OCI-LY3 (cell line): ENCODE measurements at regions not wholly inside any gene's neighbourhood (a gene's known extent, or its start where the extent isn't known, plus 50 kb on each side); places are given as distances from the start of the nearest gene placed in this dataset.

Source experiments
- H2AFZ ChIP-seq: fragments of 200-600, 300-600 bp; shearing (Covaris generic); 2 replicates; pipeline ENCODE4 v1.6.0; 2014; ENCODE audit warnings: antibody characterized with exemption, low read depth, low read length
- H3K27ac ChIP-seq: fragments of 200-600, 300-600 bp; sonication (generic); 2 replicates; pipeline ENCODE4 v1.5.1; 2014; ENCODE audit warnings: mild to moderate bottlenecking, low read length, moderate library complexity, mixed read lengths
- H3K27me3 ChIP-seq: fragments of 200-600, 300-600 bp; sonication (generic); 2 replicates; pipeline ENCODE4 v1.6.1; 2014; ENCODE audit warnings: low read depth, low read length, mixed read lengths
- H3K36me3 ChIP-seq: fragments of 200-600, 300-600 bp; sonication (generic); replicated peaks from 2 replicates; pipeline ENCODE3; 2014; ENCODE audit warnings: low read depth, low read length, mixed read lengths
- H3K4me1 ChIP-seq: fragments of 300-600, 200-600 bp; sonication (generic); 2 replicates; pipeline ENCODE4 v1.6.1; 2014; ENCODE audit warnings: low read length, mixed read lengths
- H3K4me2 ChIP-seq: fragments of 200-600, 300-600 bp; sonication (generic); 2 replicates; pipeline ENCODE4 v1.6.1; 2014; ENCODE audit warnings: low read length, mixed read lengths
- H3K4me3 ChIP-seq: fragments of 300-600, 200-600 bp; sonication (generic); 2 replicates; pipeline ENCODE4 v1.5.1; 2014; ENCODE audit warnings: antibody characterized with exemption, mild to moderate bottlenecking, low read length, moderate library complexity
- H3K79me2 ChIP-seq: fragments of 300-600, 200-600 bp; shearing (Covaris generic); 2 replicates; pipeline ENCODE4 v1.6.1; 2014; ENCODE audit warnings: mild to moderate bottlenecking, low read length, mixed read lengths
- H3K9ac ChIP-seq: fragments of 300-600, 200-600 bp; shearing (Covaris generic); 2 replicates; pipeline ENCODE4 v1.6.0; 2014; ENCODE audit warnings: mild to moderate bottlenecking, low read length, moderate library complexity
- H3K9me3 ChIP-seq: fragments of 200-600, 300-600 bp; shearing (Covaris generic); 2 replicates; pipeline ENCODE4 v1.6.1; 2014; ENCODE audit warnings: low read length, mixed read lengths; ENCODE audit not compliant: insufficient read depth
- H4K20me1 ChIP-seq: fragments of 200-600, 300-600 bp; sonication (generic); 2 replicates; pipeline ENCODE4 v1.6.1; 2016; ENCODE audit warnings: low read length, mixed read lengths; ENCODE audit not compliant: insufficient read depth
- CTCF ChIP-seq: fragments of 200-600, 300-600 bp; sonication (generic); IDR thresholded peaks from 2 replicates; pipeline ENCODE4 v1.5.1; 2014; ENCODE audit warnings: antibody characterized with exemption, low read length, low read depth
- EZH2phosphoT487 ChIP-seq: fragments of 200-600 bp; shearing (Covaris generic); IDR thresholded peaks from 2 replicates; pipeline ENCODE4 v1.6.1; 2018; ENCODE audit warnings: antibody characterized with exemption, mixed run types, low read depth

GRCh38 chr7:110590415-110590814 is 500.5 kb upstream of the LRRN3 start:
- Histone ChIP-seq H3K4me2 (no peak overlapping the region), H3K79me2 (no peaks in the 10 kb centered on the region)

GRCh38 chr7:110591341-110591740 is 499.6 kb upstream of the LRRN3 start:
- H3K4me2 ChIP-seq: no peak overlapping the region
- no peak overlapping the region for H3K27ac ChIP-seq
- H3K9me3 ChIP-seq: no peaks in the 10 kb centered on the region
- no peaks in the 10 kb centered on the region for H3K4me1 ChIP-seq
- H3K36me3 ChIP-seq: no peaks in the 10 kb centered on the region
- TF ChIP-seq EZH2phosphoT487 (no peak), CTCF (no peak)
- H4K20me1 ChIP-seq: no peaks in the 10 kb centered on the region
- H3K4me3 ChIP-seq: no peak overlapping the region
- H3K27me3 ChIP-seq: no peaks in the 10 kb centered on the region
- no peak overlapping the region for H3K9ac ChIP-seq
- no peak overlapping the region for H2AFZ ChIP-seq
- H3K79me2 ChIP-seq: no peaks in the 10 kb centered on the region

More at GRCh38 chr7:110590415-110590814, 500.5 kb upstream of the LRRN3 start:
- no peak overlapping the region for H3K9ac ChIP-seq
- TF ChIP-seq CTCF (no peak), EZH2phosphoT487 (no peak)
- no peaks in the 10 kb centered on the region for H4K20me1 ChIP-seq
- H3K9me3 ChIP-seq: no peaks in the 10 kb centered on the region
- no peaks in the 10 kb centered on the region for H3K27me3 ChIP-seq
- no peak overlapping the region for H3K27ac ChIP-seq
- H3K4me3 ChIP-seq: no peak overlapping the region
- no peak overlapping the region for H2AFZ ChIP-seq
- no peaks in the 10 kb centered on the region for H3K4me1 ChIP-seq
- no peaks in the 10 kb centered on the region for H3K36me3 ChIP-seq

GRCh38 chr7:110592557-110592956 is 498.4 kb upstream of the LRRN3 start:
- Histone ChIP-seq H3K4me3 (no peak overlapping the region), H3K79me2 (no peaks in the 10 kb centered on the region), H2AFZ (no peak overlapping the region), H3K9ac (no peak overlapping the region), H3K36me3 (no peaks in the 10 kb centered on the region), H4K20me1 (no peaks in the 10 kb centered on the region), H3K4me1 (no peaks in the 10 kb centered on the region), H3K27ac (no peak overlapping the region), H3K9me3 (no peaks in the 10 kb centered on the region), H3K27me3 (no peaks in the 10 kb centered on the region), H3K4me2 (no peak overlapping the region)
- TF ChIP-seq CTCF (no peak), EZH2phosphoT487 (no peak)

GRCh38 chr7:110593355-110593754 is 497.6 kb upstream of the LRRN3 start:
- H3K4me2 ChIP-seq: no peak overlapping the region
- no peak overlapping the region for H3K9ac ChIP-seq
- no peak overlapping the region for H3K27ac ChIP-seq
- H3K4me1 ChIP-seq: no peaks in the 10 kb centered on the region
- no peaks in the 10 kb centered on the region for H3K27me3 ChIP-seq
- H3K4me3 ChIP-seq: no peak overlapping the region
- no peaks in the 10 kb centered on the region for H3K79me2 ChIP-seq
- no peak overlapping the region for H2AFZ ChIP-seq
- H4K20me1 ChIP-seq: no peaks in the 10 kb centered on the region
- H3K36me3 ChIP-seq: no peaks in the 10 kb centered on the region
- no peak for TF ChIP-seq EZH2phosphoT487
- TF ChIP-seq CTCF: no peak
- H3K9me3 ChIP-seq: no peaks in the 10 kb centered on the region
